ENCODE measurements at regions not wholly inside any gene's neighbourhood (a gene's known extent, or its start where the extent isn't known, plus 50 kb on each side); places are given as distances from the start of the nearest gene placed in this dataset.

GRCh38 chr7:24361001-24361400 is 77.0 kb downstream of the NPY start:
- TF ChIP-seq, protein P1, sequence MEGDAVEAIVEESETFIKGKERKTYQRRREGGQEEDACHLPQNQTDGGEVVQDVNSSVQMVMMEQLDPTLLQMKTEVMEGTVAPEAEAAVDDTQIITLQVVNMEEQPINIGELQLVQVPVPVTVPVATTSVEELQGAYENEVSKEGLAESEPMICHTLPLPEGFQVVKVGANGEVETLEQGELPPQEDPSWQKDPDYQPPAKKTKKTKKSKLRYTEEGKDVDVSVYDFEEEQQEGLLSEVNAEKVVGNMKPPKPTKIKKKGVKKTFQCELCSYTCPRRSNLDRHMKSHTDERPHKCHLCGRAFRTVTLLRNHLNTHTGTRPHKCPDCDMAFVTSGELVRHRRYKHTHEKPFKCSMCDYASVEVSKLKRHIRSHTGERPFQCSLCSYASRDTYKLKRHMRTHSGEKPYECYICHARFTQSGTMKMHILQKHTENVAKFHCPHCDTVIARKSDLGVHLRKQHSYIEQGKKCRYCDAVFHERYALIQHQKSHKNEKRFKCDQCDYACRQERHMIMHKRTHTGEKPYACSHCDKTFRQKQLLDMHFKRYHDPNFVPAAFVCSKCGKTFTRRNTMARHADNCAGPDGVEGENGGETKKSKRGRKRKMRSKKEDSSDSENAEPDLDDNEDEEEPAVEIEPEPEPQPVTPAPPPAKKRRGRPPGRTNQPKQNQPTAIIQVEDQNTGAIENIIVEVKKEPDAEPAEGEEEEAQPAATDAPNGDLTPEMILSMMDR (IDR thresholded peaks at IDR 0.05) = no peak
- no peak for TF ChIP-seq ZFX (IDR thresholded peaks at IDR 0.05; ENCODE audit: borderline replicate concordance)
- no peak overlapping the region for H3K27ac ChIP-seq

- no peak for TF ChIP-seq ZFX (IDR thresholded peaks at IDR 0.05; ENCODE audit: borderline replicate concordance)
- TF ChIP-seq, protein P1 (IDR thresholded peaks at IDR 0.05) = no peak
- no peak overlapping the region for H3K27ac ChIP-seq
These were observed 81.6 kb downstream of the NPY start for GRCh38 chr7:24365606-24366005.

- no peak for TF ChIP-seq ZFX (IDR thresholded peaks at IDR 0.05; ENCODE audit: borderline replicate concordance)
- TF ChIP-seq, protein P1 (IDR thresholded peaks at IDR 0.05) = no peak
- no peak overlapping the region for H3K27ac ChIP-seq
These were observed 82.9 kb downstream of the NPY start for GRCh38 chr7:24366876-24367275.

GRCh38 chr7:24368161-24368560 is 84.2 kb downstream of the NPY start:
- H3K27ac ChIP-seq = no peak overlapping the region
- TF ChIP-seq, protein P1 (IDR thresholded peaks at IDR 0.05) = no peak
- no peak for TF ChIP-seq ZFX (IDR thresholded peaks at IDR 0.05; ENCODE audit: borderline replicate concordance)

- H3K27ac ChIP-seq = no peak overlapping the region
- TF ChIP-seq ZFX (IDR thresholded peaks at IDR 0.05; ENCODE audit: borderline replicate concordance) = no peak
- TF ChIP-seq, protein P1 (IDR thresholded peaks at IDR 0.05) = no peak
These were observed 86.6 kb downstream of the NPY start for GRCh38 chr7:24370541-24370940.

DNA sequence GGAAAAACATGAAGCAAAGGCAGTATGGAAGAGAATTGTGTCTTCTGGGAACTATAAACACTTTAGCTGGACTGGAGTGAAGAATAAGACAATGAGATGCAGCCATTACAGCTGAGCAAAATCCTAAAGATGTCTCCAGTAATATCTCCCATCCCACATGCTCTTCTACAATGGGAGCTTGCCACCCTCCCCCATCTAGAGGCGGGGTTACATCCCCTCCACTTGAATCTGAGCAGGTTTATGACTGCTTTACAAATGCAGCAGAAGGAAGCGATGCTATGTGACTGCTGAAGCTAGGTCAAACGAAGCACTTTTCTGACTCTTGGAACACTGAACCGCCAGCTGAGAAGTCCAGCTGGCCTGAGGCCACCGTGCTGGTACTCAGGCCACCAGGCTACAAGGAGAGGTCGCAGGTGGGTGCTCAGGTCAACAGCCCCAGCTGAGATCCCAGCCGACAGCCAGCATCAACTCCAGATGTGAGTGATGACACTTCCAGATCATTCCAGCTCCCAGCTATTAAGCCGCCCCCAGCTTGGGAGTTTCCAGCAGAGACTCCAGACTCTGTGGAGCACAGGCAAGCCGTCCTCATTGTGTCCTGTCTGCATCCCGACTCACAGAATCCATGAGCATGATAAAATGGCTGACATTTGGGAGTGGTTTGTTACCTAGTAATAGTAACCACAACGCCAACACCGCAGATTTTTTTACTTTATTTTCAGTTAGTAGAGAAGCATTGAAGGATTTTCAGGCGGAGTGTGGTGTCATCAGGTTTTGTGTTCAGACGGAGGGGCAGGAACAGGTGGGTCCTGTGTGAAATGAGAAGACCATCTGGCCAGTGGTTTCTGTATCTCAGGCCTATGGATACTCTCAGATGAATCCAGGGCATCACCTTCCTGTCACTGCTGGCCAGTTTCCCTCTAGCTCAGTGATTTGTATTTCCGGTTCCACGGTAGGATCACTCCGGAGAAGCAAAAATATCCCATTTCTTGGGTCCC is 89.3 kb downstream of the NPY start:
- H3K27ac ChIP-seq = no peak overlapping the region
- no peak for TF ChIP-seq ZFX (IDR thresholded peaks at IDR 0.05; ENCODE audit: borderline replicate concordance)
- TF ChIP-seq, protein P1 (IDR thresholded peaks at IDR 0.05) = no peak

Data from 22Rv1 (cell line).